AG04450 (cell line): ENCODE measurements at regions not wholly inside any gene's neighbourhood (a gene's known extent, or its start where the extent isn't known, plus 50 kb on each side); places are given as distances from the start of the nearest gene placed in this dataset.

Experiments
- CTCF ChIA-PET: fragments of 300-600, 350-600 bp; formaldehyde crosslinking; extraction: SDS; loops from one replicate; lab custom pipeline; 2022; ENCODE audit warnings: antibody characterized with exemption, inconsistent platforms; lab: Charles Lee
- POLR2A ChIA-PET: fragments of 350-600 bp; formaldehyde crosslinking; extraction: SDS; loops from one replicate; lab custom pipeline; 2021; ENCODE audit warnings: antibody characterized with exemption, inconsistent platforms; lab: Yijun Ruan, JAX
- DNase-seq: peaks from one replicate; pipeline ENCODE4 v3.0.0-alpha.2; 2011; ENCODE audit warnings: low read depth, low spot score
- H3K27ac ChIP-seq: one replicate; pipeline ENCODE4 v1.5.1; 2012; ENCODE audit warnings: low read depth, low read length, control low read depth
- H3K27me3 ChIP-seq: one replicate; pipeline ENCODE4 v1.6.0; 2012; ENCODE audit warnings: low read length; ENCODE audit not compliant: control insufficient read depth, insufficient read depth
- H3K4me3 ChIP-seq: 2 replicates; pipeline ENCODE4 v1.5.1; 2011; ENCODE audit warnings: mild to moderate bottlenecking, low read depth, low read length, control low read depth
- H3K9me3 ChIP-seq: 2 replicates; pipeline ENCODE4 v1.5.1; 2012; ENCODE audit warnings: low read length; ENCODE audit not compliant: control insufficient read depth, insufficient read depth
- CTCF ChIP-seq: IDR thresholded peaks from 2 replicates; pipeline ENCODE4 v1.5.1; 2011; ENCODE audit warnings: low read depth, low read length, control low read depth, inconsistent platforms

GRCh38 chr2:66700677-66701066 lies 265.7 kb downstream of the MEIS1 start:
- DNase-seq = no peak
- Histone ChIP-seq H3K27me3 (no peaks in the 10 kb centered on the region), H3K4me3 (no peak overlapping the region), H3K9me3 (no peaks in the 10 kb centered on the region), H3K27ac (no peak overlapping the region)
- POLR2A ChIA-PET = no interaction called here
- CTCF ChIA-PET = interaction anchor here (0.6 kb wide), 1 partner anchor 15 kb away, joined by 3 read pairs; no protein-coding TSS in a partner anchor
- TF ChIP-seq CTCF = no peak

GRCh38 chr2:66701251-66701650 lies 266.3 kb downstream of the MEIS1 start:
- Histone ChIP-seq H3K27me3 (no peaks in the 10 kb centered on the region), H3K4me3 (no peak overlapping the region), H3K27ac (no peak overlapping the region), H3K9me3 (no peaks in the 10 kb centered on the region)
- no peak for DNase-seq
- POLR2A ChIA-PET = no interaction called here
- TF ChIP-seq CTCF = no peak
- CTCF ChIA-PET = no interaction called here

- DNase-seq = no peak
- no peak overlapping the region for H3K4me3 ChIP-seq
- no peaks in the 10 kb centered on the region for H3K27me3 ChIP-seq
- no peak overlapping the region for H3K27ac ChIP-seq
- POLR2A ChIA-PET = no interaction called here
- CTCF ChIA-PET = no interaction called here
- no peak for TF ChIP-seq CTCF
- no peaks in the 10 kb centered on the region for H3K9me3 ChIP-seq
Measured at GRCh38 chr2:66701656-66702055, 266.7 kb downstream of the MEIS1 start.

- Histone ChIP-seq H3K9me3 (no peaks in the 10 kb centered on the region), H3K4me3 (no peak overlapping the region), H3K27me3 (no peaks in the 10 kb centered on the region), H3K27ac (no peak overlapping the region)
- DNase-seq = no peak
- TF ChIP-seq CTCF = no peak
- ChIA-PET POLR2A (no interaction called here), CTCF (no interaction called here)
Measured at GRCh38 chr2:66702301-66702700, 267.4 kb downstream of the MEIS1 start.

GRCh38 chr2:66704786-66705185 lies 269.9 kb downstream of the MEIS1 start:
- POLR2A ChIA-PET = no interaction called here

More at GRCh38 chr2:66704786-66705185, 269.9 kb downstream of the MEIS1 start:
- CTCF ChIA-PET = no interaction called here
- Histone ChIP-seq H3K27ac (no peak overlapping the region), H3K27me3 (no peaks in the 10 kb centered on the region), H3K4me3 (no peak overlapping the region), H3K9me3 (no peaks in the 10 kb centered on the region)
- TF ChIP-seq CTCF = no peak
- no peak for DNase-seq
